ENCODE measurements at regions not wholly inside any gene's neighbourhood (a gene's known extent, or its start where the extent isn't known, plus 50 kb on each side); places are given as distances from the start of the nearest gene placed in this dataset.

DNA sequence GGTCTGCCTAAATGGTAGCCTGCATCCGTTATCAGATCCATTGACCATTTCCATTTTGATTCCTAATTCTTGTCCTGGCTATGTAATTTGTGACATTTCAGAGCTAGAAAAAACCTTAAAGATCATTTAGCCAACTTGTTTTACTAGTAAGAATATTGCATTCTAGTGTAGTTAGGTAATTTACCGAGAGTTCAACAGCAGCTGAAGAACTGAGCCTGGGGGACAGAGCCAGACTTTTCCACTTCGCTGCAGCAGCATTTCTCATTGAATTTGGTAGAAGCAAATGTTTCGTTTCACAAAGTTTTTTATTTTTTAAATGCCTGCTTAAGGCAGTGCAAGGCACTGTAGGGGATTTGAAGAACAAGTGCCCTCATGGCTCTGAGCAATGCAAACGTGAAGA is 59.2 kb upstream of the MARCHF10 start:
- TF ChIP-seq CTCF (IDR thresholded peaks at IDR 0.05; ENCODE audit: insufficient read depth, low read length) (no peak), POLR2AphosphoS5 (IDR thresholded peaks at IDR 0.05; ENCODE audit: low read depth) (no peak), GABPA (IDR thresholded peaks at IDR 0.05; ENCODE audit: low read depth) (no peak), REST (IDR thresholded peaks at IDR 0.05; ENCODE audit: insufficient replicate concordance, low read depth) (no peak), SPI1 (IDR thresholded peaks at IDR 0.05; ENCODE audit: borderline replicate concordance, low read depth) (no peak)

Measured in HL-60 (cell line).